Trophoblast cell (in vitro differentiated cells and primary cell): ENCODE measurements at regions not wholly inside any gene's neighbourhood (a gene's known extent, or its start where the extent isn't known, plus 50 kb on each side); places are given as distances from the start of the nearest gene placed in this dataset.
A peak's percentile ranks its signal among the peaks of the same experiment; 100 is the strongest.

Source experiments
- DNase-seq, 2 donors: peaks; one replicate each; pipeline ENCODE4 v3.0.0-alpha.2; 2016
- H2AFZ ChIP-seq: 2 replicates; pipeline ENCODE4 v1.6.1; 2013; ENCODE audit warnings: low read length, moderate library complexity, mild to moderate bottlenecking; ENCODE audit not compliant: insufficient read depth, poor library complexity
- H2AK5ac ChIP-seq: 2 replicates; pipeline ENCODE4 v1.6.1; 2013; ENCODE audit warnings: mild to moderate bottlenecking, low read length
- H2BK120ac ChIP-seq: 2 replicates; pipeline ENCODE4 v1.6.1; 2013; ENCODE audit warnings: low read length, mild to moderate bottlenecking, moderate library complexity; ENCODE audit not compliant: insufficient read depth, poor library complexity
- H2BK12ac ChIP-seq: 2 replicates; pipeline ENCODE4 v1.6.1; 2013; ENCODE audit warnings: mild to moderate bottlenecking, low read length, moderate library complexity
- H2BK5ac ChIP-seq: 2 replicates; pipeline ENCODE4 v1.6.1; 2013; ENCODE audit warnings: low read length, low read depth, moderate library complexity, mild to moderate bottlenecking; ENCODE audit not compliant: poor library complexity
- H3K14ac ChIP-seq: 2 replicates; pipeline ENCODE4 v1.6.1; 2013; ENCODE audit warnings: mild to moderate bottlenecking, low read length
- H3K18ac ChIP-seq: 2 replicates; pipeline ENCODE4 v1.6.1; 2013; ENCODE audit warnings: mild to moderate bottlenecking, low read length
- H3K23ac ChIP-seq: 2 replicates; pipeline ENCODE4 v1.6.1; 2013; ENCODE audit warnings: low read length
- H3K27ac ChIP-seq: 2 replicates; pipeline ENCODE4 v1.5.1; 2013; ENCODE audit warnings: low read depth, mild to moderate bottlenecking, inconsistent platforms, low read length, moderate library complexity
- H3K27me3 ChIP-seq: 2 replicates; pipeline ENCODE4 v1.6.1; 2013; ENCODE audit warnings: inconsistent platforms, mild to moderate bottlenecking, low read length, moderate library complexity; ENCODE audit not compliant: insufficient read depth
- H3K36me3 ChIP-seq, 2 experiments: 1 replicate in 1 of 2; 2 replicates in 1 of 2; pipeline ENCODE4 v1.6.1; 2013; ENCODE audit warnings: low read length in 2 of 2, mild to moderate bottlenecking in 2 of 2, moderate library complexity in 1 of 2; ENCODE audit not compliant: insufficient read depth in 2 of 2, control insufficient read depth in 1 of 2
- H3K4ac ChIP-seq: 2 replicates; pipeline ENCODE4 v1.6.1; 2013; ENCODE audit warnings: low read depth, mild to moderate bottlenecking, low read length, moderate library complexity
- H3K4me1 ChIP-seq, 2 experiments: 1 replicate in 1 of 2; 2 replicates in 1 of 2; pipeline ENCODE4 v1.6.1; 2013; ENCODE audit warnings: low read length in 2 of 2, mild to moderate bottlenecking in 2 of 2, moderate library complexity in 1 of 2; ENCODE audit not compliant: insufficient read depth in 2 of 2, control insufficient read depth in 1 of 2
- H3K4me2 ChIP-seq: 2 replicates; pipeline ENCODE4 v1.6.1; 2013; ENCODE audit warnings: inconsistent platforms, mild to moderate bottlenecking, low read length, moderate library complexity
- H3K4me3 ChIP-seq: 2 replicates; pipeline ENCODE4 v1.5.1; 2013; ENCODE audit warnings: mild to moderate bottlenecking, low read depth, low read length, inconsistent platforms
- H3K79me1 ChIP-seq: one replicate; pipeline ENCODE4 v1.6.1; 2013; ENCODE audit warnings: low read length
- H3K79me2 ChIP-seq: 2 replicates; pipeline ENCODE4 v1.6.1; 2013; ENCODE audit warnings: low read length, mild to moderate bottlenecking; ENCODE audit not compliant: control insufficient read depth, insufficient read depth, poor library complexity
- H3K9ac ChIP-seq: 2 replicates; pipeline ENCODE4 v1.6.1; 2013; ENCODE audit warnings: mild to moderate bottlenecking, low read length
- H3K9me3 ChIP-seq: 2 replicates; pipeline ENCODE4 v1.6.1; 2013; ENCODE audit warnings: low read depth, mild to moderate bottlenecking, control low read depth, inconsistent platforms, low read length; ENCODE audit not compliant: insufficient read depth
- H4K12ac ChIP-seq: 2 replicates; pipeline ENCODE4 v1.6.1; 2013; ENCODE audit warnings: low read depth, mild to moderate bottlenecking, low read length, moderate library complexity
- H4K8ac ChIP-seq: 2 replicates; pipeline ENCODE4 v1.6.1; 2013; ENCODE audit warnings: low read depth, mild to moderate bottlenecking, low read length, moderate library complexity
- H4K91ac ChIP-seq: one replicate; pipeline ENCODE4 v1.6.1; 2013; ENCODE audit warnings: low read depth, mild to moderate bottlenecking, low read length, moderate library complexity
- WGBS: extraction: QIAGEN DNeasy Blood & Tissue Kit; methylation state at CpG from one replicate; pipeline ENCODE4 v1.1.7; 2013; ENCODE audit warnings: missing lambda C conversion rate; ENCODE audit not compliant: insufficient read length, insufficient coverage; ENCODE audit errors: extremely low coverage; 5-methylcytosine and 5-hydroxymethylcytosine counted together

DNA sequence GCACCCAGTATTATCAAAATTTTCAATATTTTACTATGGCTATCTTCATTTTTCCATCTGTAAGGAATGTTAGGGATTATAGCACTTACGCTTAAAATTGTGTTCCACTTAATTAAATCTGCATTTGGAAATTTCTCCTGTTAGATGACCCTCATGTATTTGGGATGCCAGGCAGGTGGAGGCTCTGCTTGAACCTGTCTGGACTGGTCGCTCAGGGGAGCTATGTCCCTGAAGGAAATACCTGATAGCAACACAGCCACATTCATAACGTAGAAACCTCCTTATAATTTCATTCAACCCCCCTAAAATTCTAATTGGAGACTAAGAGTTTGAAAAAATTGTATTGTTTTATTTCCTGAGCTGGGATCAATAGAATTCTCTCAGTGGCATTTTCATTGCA lies 636.0 kb upstream of the MMS22L start:
- H3K9ac ChIP-seq, result no peak overlapping the region
- H4K12ac ChIP-seq, result no peak overlapping the region
- no peak overlapping the region for H2AFZ ChIP-seq
- no peak overlapping the region for H2BK120ac ChIP-seq
- no peak overlapping the region for H3K4me3 ChIP-seq
- no peaks in the 10 kb centered on the region for H3K36me3 ChIP-seq
- no peak overlapping the region for H2BK12ac ChIP-seq
- no peaks in the 10 kb centered on the region for H3K79me1 ChIP-seq
- H4K91ac ChIP-seq, result no peak overlapping the region
- H3K4ac ChIP-seq, result no peak overlapping the region
- no peak overlapping the region for H2AK5ac ChIP-seq
- no peak overlapping the region for H3K14ac ChIP-seq
- H3K23ac ChIP-seq, result no peak overlapping the region
- H3K79me2 ChIP-seq, result no peaks in the 10 kb centered on the region
- no CpG with 5 or more reads among the region's 3 CpGs for WGBS
- H3K4me1 ChIP-seq, result no peaks in the 10 kb centered on the region
- no peak for DNase-seq
- H3K18ac ChIP-seq, result no peak overlapping the region
- H3K27ac ChIP-seq, result no peak overlapping the region
- no peaks in the 10 kb centered on the region for H3K27me3 ChIP-seq
- no peaks in the 10 kb centered on the region for H3K9me3 ChIP-seq
- no peak overlapping the region for H3K4me2 ChIP-seq
- no peak overlapping the region for H2BK5ac ChIP-seq
- no peak overlapping the region for H4K8ac ChIP-seq

- H2BK5ac ChIP-seq, result no peak overlapping the region
- no peak overlapping the region for H3K14ac ChIP-seq
- H3K9me3 ChIP-seq, result no peaks in the 10 kb centered on the region
- no peaks in the 10 kb centered on the region for H3K4me1 ChIP-seq
- no peak overlapping the region for H3K23ac ChIP-seq
- no peak overlapping the region for H2BK120ac ChIP-seq
- H2AK5ac ChIP-seq, result no peak overlapping the region
- H4K8ac ChIP-seq, result no peak overlapping the region
- no peak overlapping the region for H3K27ac ChIP-seq
- no peaks in the 10 kb centered on the region for H3K79me2 ChIP-seq
- H3K9ac ChIP-seq, result no peak overlapping the region
- H3K4me2 ChIP-seq, result no peak overlapping the region
- H3K18ac ChIP-seq, result no peak overlapping the region
- no peaks in the 10 kb centered on the region for H3K36me3 ChIP-seq
- no peaks in the 10 kb centered on the region for H3K79me1 ChIP-seq
- no peak overlapping the region for H4K91ac ChIP-seq
- no peak overlapping the region for H2AFZ ChIP-seq
- no peak overlapping the region for H3K4me3 ChIP-seq
- H3K27me3 ChIP-seq, result no peaks in the 10 kb centered on the region
- no peak for DNase-seq
- no peak overlapping the region for H2BK12ac ChIP-seq
- no peak overlapping the region for H4K12ac ChIP-seq
- H3K4ac ChIP-seq, result no peak overlapping the region
Measured at GRCh38 chr6:97919631-97920030, 636.6 kb upstream of the MMS22L start.

DNA sequence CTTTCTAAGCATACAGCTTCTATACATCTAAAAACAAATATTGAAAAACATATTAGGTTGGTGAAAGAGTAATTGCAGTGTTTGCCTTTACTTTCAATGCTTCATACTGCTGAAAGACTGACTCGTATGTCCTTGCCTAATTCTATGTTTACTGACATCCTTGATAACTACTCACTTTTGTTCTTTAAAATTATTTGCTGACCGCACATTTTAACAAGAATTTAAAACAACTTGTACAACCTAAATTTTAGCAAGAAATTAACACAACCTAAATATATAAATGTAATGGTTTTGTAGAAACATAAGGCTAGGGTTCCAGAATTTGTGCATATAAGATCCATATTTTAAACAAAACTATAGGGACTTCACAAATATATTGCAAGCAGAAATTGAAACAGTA lies 640.2 kb upstream of the MMS22L start:
- Histone ChIP-seq H4K91ac (no peak overlapping the region), H3K14ac (no peak overlapping the region), H3K4me2 (no peak overlapping the region), H3K4me1 (no peaks in the 10 kb centered on the region), H2BK12ac (no peak overlapping the region), H3K79me2 (no peaks in the 10 kb centered on the region), H3K18ac (no peak overlapping the region), H2AFZ (no peak overlapping the region), H2BK120ac (no peak overlapping the region), H3K4me3 (no peak overlapping the region), H3K27me3 (no peaks in the 10 kb centered on the region), H4K8ac (no peak overlapping the region), H3K23ac (no peak overlapping the region), H2AK5ac (no peak overlapping the region), H3K79me1 (no peaks in the 10 kb centered on the region), H3K27ac (no peak overlapping the region), H3K9me3 (no peaks in the 10 kb centered on the region), H3K36me3 (no peaks in the 10 kb centered on the region), H2BK5ac (no peak overlapping the region), H3K9ac (no peak overlapping the region), H4K12ac (no peak overlapping the region), H3K4ac (no peak overlapping the region)
- no peak for DNase-seq
- no CpG with 5 or more reads among the region's 2 CpGs for WGBS

- no peak overlapping the region for H2BK120ac ChIP-seq
- H3K4ac ChIP-seq, result no peak overlapping the region
- H3K23ac ChIP-seq, result no peak overlapping the region
- no peak overlapping the region for H2AK5ac ChIP-seq
- no CpG with 5 or more reads among the region's 2 CpGs for WGBS
- H3K9me3 ChIP-seq, result no peaks in the 10 kb centered on the region
- H3K27me3 ChIP-seq, result no peaks in the 10 kb centered on the region
- H3K27ac ChIP-seq, result no peak overlapping the region
- no peak overlapping the region for H4K8ac ChIP-seq
- no peak overlapping the region for H3K4me3 ChIP-seq
- H3K14ac ChIP-seq, result no peak overlapping the region
- H3K36me3 ChIP-seq, result no peaks in the 10 kb centered on the region
- no peak overlapping the region for H3K9ac ChIP-seq
- H2AFZ ChIP-seq, result no peak overlapping the region
- H3K18ac ChIP-seq, result no peak overlapping the region
- H2BK5ac ChIP-seq, result no peak overlapping the region
- H3K79me2 ChIP-seq, result no peaks in the 10 kb centered on the region
- H4K12ac ChIP-seq, result no peak overlapping the region
- no peak overlapping the region for H3K4me2 ChIP-seq
- H4K91ac ChIP-seq, result no peak overlapping the region
- DNase-seq, result peak in 1 of 2 donors; percentile 2
- no peak overlapping the region for H2BK12ac ChIP-seq
- H3K4me1 ChIP-seq, result no peaks in the 10 kb centered on the region
- no peaks in the 10 kb centered on the region for H3K79me1 ChIP-seq
Measured at GRCh38 chr6:97925504-97925903, 642.5 kb upstream of the MMS22L start.
